GM12875 (cell line): ENCODE measurements at regions not wholly inside any gene's neighbourhood (a gene's known extent, or its start where the extent isn't known, plus 50 kb on each side); places are given as distances from the start of the nearest gene placed in this dataset.

Source experiments
- H3K4me3 ChIP-seq: one replicate; pipeline ENCODE4 v1.5.1; 2011; ENCODE audit warnings: low read depth, low read length, control low read depth
- CTCF ChIP-seq: IDR thresholded peaks from 2 replicates; pipeline ENCODE4 v1.5.1; 2011; ENCODE audit warnings: low read depth, mild to moderate bottlenecking, control low read depth, inconsistent platforms, low read length, moderate library complexity, borderline replicate concordance; ENCODE audit not compliant: insufficient read depth

DNA sequence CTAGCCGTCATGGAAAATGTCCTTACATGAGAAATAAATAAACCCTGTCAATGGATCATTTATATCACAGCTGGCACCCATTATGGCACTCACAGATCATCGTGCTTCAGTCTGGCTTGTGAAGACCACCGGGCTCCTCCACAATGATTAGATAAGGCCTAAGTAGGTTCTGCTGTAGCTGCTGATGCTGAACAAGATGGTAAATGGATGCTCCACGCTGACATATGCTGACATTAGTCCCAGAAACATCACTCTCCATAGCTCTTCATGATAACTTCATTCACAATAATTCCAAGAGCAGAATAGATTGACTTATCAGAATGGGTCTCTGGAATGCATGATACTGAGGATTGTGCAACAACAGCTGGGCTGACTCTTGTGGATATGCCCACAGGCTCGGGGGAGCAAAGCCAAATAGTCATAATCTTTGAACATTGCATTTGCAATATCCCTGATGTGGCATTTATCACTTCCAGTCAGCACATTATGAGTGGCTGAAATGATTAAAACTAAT is 63.8 kb upstream of the RXFP2 start:
- no peak for TF ChIP-seq CTCF

GRCh38 chr13:31681133-31681532 is 58.2 kb upstream of the RXFP2 start:
- H3K4me3 ChIP-seq: no peak overlapping the region
- TF ChIP-seq CTCF: no peak

More for the DNA sequence above, 63.8 kb upstream of the RXFP2 start:
- no peak overlapping the region for H3K4me3 ChIP-seq

DNA sequence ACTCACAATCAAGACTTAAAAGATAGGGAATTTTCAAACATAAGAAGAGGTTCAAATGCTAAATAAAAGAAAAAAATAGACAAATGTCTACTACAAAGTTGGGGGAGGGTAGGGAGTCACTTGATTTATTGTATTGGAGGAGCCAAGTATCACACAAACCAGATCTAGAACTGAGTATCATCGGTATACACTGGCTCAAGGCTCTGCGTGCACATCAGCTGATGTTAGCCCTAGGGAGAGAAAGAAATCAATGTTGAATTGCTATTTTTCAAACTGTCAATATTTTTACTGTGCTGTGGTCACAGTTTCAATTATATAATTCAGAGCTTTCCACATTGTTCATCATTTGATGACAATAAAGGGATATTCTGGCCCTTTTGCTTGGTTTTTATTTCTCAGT is 54.9 kb upstream of the RXFP2 start:
- TF ChIP-seq CTCF: no peak
- H3K4me3 ChIP-seq: no peak overlapping the region

GRCh38 chr13:31686670-31687425 is 52.5 kb upstream of the RXFP2 start:
- no peak overlapping the region for H3K4me3 ChIP-seq
- TF ChIP-seq CTCF: no peak
